Neural progenitor cell (in vitro differentiated cells): ENCODE measurements at regions not wholly inside any gene's neighbourhood (a gene's known extent, or its start where the extent isn't known, plus 50 kb on each side); places are given as distances from the start of the nearest gene placed in this dataset.

Source experiments
- DNase-seq: peaks from one replicate; pipeline ENCODE4 v3.0.0-alpha.2; 2016; ENCODE audit warnings: low spot score
- H2AFZ ChIP-seq: fragments of 200-600 bp; sonication (generic); replicated peaks from 2 replicates; pipeline ENCODE4 v1.6.1; 2016; ENCODE audit warnings: antibody characterized with exemption
- H3F3A ChIP-seq: fragments of 200-600 bp; sonication (generic); 2 replicates; pipeline ENCODE4 v1.6.1; 2016; ENCODE audit warnings: antibody characterized with exemption, low read depth
- H3K27ac ChIP-seq: fragments of 200-600 bp; sonication (generic); 2 replicates; pipeline ENCODE4 v1.5.1; 2016; ENCODE audit warnings: mild to moderate bottlenecking
- H3K27me3 ChIP-seq: fragments of 200-600 bp; sonication (generic); 2 replicates; pipeline ENCODE4 v1.6.1; 2016; ENCODE audit warnings: mild to moderate bottlenecking, moderate library complexity
- H3K36me3 ChIP-seq: fragments of 200-600 bp; sonication (generic); 2 replicates; pipeline ENCODE4 v1.5.1; 2016
- H3K4me1 ChIP-seq: fragments of 200-600 bp; sonication (generic); 2 replicates; pipeline ENCODE4 v1.6.1; 2016; ENCODE audit warnings: mixed run types
- H3K4me2 ChIP-seq: fragments of 200-600 bp; sonication (generic); 2 replicates; pipeline ENCODE4 v1.6.1; 2016
- H3K4me3 ChIP-seq: fragments of 200-600 bp; sonication (generic); 2 replicates; pipeline ENCODE4 v1.5.1; 2016
- H3K79me2 ChIP-seq: fragments of 200-600 bp; sonication (generic); 2 replicates; pipeline ENCODE4 v1.6.1; 2016; ENCODE audit warnings: low read depth
- H3K9ac ChIP-seq: fragments of 200-600 bp; sonication (generic); 2 replicates; pipeline ENCODE4 v1.6.1; 2016
- H3K9me3 ChIP-seq: fragments of 200-600 bp; sonication (generic); 2 replicates; pipeline ENCODE4 v1.5.1; 2016; ENCODE audit warnings: low read depth
- H4K20me1 ChIP-seq: fragments of 200-600 bp; sonication (generic); 2 replicates; pipeline ENCODE4 v1.6.1; 2016; ENCODE audit warnings: low read depth
- H3K27ac Mint-ChIP-seq: 3 replicates; pipeline ENCODE4 v1.8.0; 2021; ENCODE audit warnings: mixed read lengths
- H3K27me3 Mint-ChIP-seq: 2 replicates; pipeline ENCODE4 v1.8.0; 2022; ENCODE audit warnings: low read depth, mild to moderate bottlenecking, inconsistent platforms, moderate library complexity, mixed read lengths; ENCODE audit not compliant: insufficient read depth
- H3K36me3 Mint-ChIP-seq: 3 replicates; pipeline ENCODE4 v1.8.0; 2021; ENCODE audit warnings: mixed read lengths
- H3K4me1 Mint-ChIP-seq: 3 replicates; pipeline ENCODE4 v1.8.0; 2021; ENCODE audit warnings: mixed read lengths
- H3K4me3 Mint-ChIP-seq: 3 replicates; pipeline ENCODE4 v1.8.0; 2021; ENCODE audit warnings: mild to moderate bottlenecking, moderate library complexity, mixed read lengths
- H3K9me3 Mint-ChIP-seq: 3 replicates; pipeline ENCODE4 v1.8.0; 2020; ENCODE audit warnings: mixed read lengths
- EZH2 ChIP-seq: fragments of 200-600 bp; sonication (generic); IDR thresholded peaks from 2 replicates; pipeline ENCODE4 v1.6.1; 2017; ENCODE audit warnings: antibody characterized with exemption, mild to moderate bottlenecking, moderate library complexity
- EZH2phosphoT487 ChIP-seq: fragments of 200-600 bp; sonication (generic); IDR thresholded peaks from 2 replicates; pipeline ENCODE4 v1.6.1; 2017; ENCODE audit warnings: antibody characterized with exemption
- TF ChIP-seq, protein P1 (sequence below): fragments of 200-600 bp; sonication (generic); IDR thresholded peaks from 2 replicates; pipeline ENCODE4 v1.5.1; 2017; ENCODE audit warnings: antibody characterized with exemption, mild to moderate bottlenecking

GRCh38 chr10:130686689-130687300 lies 550.6 kb downstream of the GLRX3 start:
- no peaks in the 10 kb centered on the region for H3K4me1 Mint-ChIP-seq
- DNase-seq = peak; percentile 83
- H3K4me3 Mint-ChIP-seq = no peak overlapping the region
- H3K9me3 Mint-ChIP-seq = no peaks in the 10 kb centered on the region
- H3K36me3 Mint-ChIP-seq = no peaks in the 10 kb centered on the region
- Histone ChIP-seq H3K4me2 (no peak overlapping the region), H3K36me3 (no peaks in the 10 kb centered on the region), H3K9ac (no peak overlapping the region), H3K27ac (no peak overlapping the region), H3K4me3 (no peak overlapping the region), H3K79me2 (no peaks in the 10 kb centered on the region), H3K9me3 (no peaks in the 10 kb centered on the region), H3K27me3 (no peaks in the 10 kb centered on the region), H4K20me1 (no peaks in the 10 kb centered on the region), H2AFZ (peak overlapping the region; percentile 61), H3F3A (no peaks in the 10 kb centered on the region), H3K4me1 (no peaks in the 10 kb centered on the region)
- no peak for TF ChIP-seq EZH2
- TF ChIP-seq, protein P1, sequence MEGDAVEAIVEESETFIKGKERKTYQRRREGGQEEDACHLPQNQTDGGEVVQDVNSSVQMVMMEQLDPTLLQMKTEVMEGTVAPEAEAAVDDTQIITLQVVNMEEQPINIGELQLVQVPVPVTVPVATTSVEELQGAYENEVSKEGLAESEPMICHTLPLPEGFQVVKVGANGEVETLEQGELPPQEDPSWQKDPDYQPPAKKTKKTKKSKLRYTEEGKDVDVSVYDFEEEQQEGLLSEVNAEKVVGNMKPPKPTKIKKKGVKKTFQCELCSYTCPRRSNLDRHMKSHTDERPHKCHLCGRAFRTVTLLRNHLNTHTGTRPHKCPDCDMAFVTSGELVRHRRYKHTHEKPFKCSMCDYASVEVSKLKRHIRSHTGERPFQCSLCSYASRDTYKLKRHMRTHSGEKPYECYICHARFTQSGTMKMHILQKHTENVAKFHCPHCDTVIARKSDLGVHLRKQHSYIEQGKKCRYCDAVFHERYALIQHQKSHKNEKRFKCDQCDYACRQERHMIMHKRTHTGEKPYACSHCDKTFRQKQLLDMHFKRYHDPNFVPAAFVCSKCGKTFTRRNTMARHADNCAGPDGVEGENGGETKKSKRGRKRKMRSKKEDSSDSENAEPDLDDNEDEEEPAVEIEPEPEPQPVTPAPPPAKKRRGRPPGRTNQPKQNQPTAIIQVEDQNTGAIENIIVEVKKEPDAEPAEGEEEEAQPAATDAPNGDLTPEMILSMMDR = peak; percentile 79
- H3K27ac Mint-ChIP-seq = no peak overlapping the region
- peaks cover 3% of the 10 kb centered on the region for H3K27me3 Mint-ChIP-seq

- TF ChIP-seq EZH2 = no peak
- no peak overlapping the region for H3K9ac ChIP-seq
- no peak overlapping the region for H3K4me3 Mint-ChIP-seq
- H3K27ac Mint-ChIP-seq = no peak overlapping the region
- no peaks in the 10 kb centered on the region for H3K27me3 ChIP-seq
- H3F3A ChIP-seq = no peaks in the 10 kb centered on the region
- no peaks in the 10 kb centered on the region for H3K4me1 ChIP-seq
- DNase-seq = no peak
- H3K9me3 Mint-ChIP-seq = no peaks in the 10 kb centered on the region
- no peak overlapping the region for H3K4me2 ChIP-seq
- H3K9me3 ChIP-seq = no peaks in the 10 kb centered on the region
- no peak overlapping the region for H3K4me3 ChIP-seq
- no peak overlapping the region for H2AFZ ChIP-seq
- H3K4me1 Mint-ChIP-seq = no peaks in the 10 kb centered on the region
- no peaks in the 10 kb centered on the region for H3K36me3 ChIP-seq
- no peak overlapping the region for H3K27ac ChIP-seq
- no peaks in the 10 kb centered on the region for H4K20me1 ChIP-seq
- H3K79me2 ChIP-seq = no peaks in the 10 kb centered on the region
- peaks cover 3% of the 10 kb centered on the region for H3K27me3 Mint-ChIP-seq
- H3K36me3 Mint-ChIP-seq = no peaks in the 10 kb centered on the region
Observed at GRCh38 chr10:130687566-130687965, 551.4 kb downstream of the GLRX3 start.

DNA sequence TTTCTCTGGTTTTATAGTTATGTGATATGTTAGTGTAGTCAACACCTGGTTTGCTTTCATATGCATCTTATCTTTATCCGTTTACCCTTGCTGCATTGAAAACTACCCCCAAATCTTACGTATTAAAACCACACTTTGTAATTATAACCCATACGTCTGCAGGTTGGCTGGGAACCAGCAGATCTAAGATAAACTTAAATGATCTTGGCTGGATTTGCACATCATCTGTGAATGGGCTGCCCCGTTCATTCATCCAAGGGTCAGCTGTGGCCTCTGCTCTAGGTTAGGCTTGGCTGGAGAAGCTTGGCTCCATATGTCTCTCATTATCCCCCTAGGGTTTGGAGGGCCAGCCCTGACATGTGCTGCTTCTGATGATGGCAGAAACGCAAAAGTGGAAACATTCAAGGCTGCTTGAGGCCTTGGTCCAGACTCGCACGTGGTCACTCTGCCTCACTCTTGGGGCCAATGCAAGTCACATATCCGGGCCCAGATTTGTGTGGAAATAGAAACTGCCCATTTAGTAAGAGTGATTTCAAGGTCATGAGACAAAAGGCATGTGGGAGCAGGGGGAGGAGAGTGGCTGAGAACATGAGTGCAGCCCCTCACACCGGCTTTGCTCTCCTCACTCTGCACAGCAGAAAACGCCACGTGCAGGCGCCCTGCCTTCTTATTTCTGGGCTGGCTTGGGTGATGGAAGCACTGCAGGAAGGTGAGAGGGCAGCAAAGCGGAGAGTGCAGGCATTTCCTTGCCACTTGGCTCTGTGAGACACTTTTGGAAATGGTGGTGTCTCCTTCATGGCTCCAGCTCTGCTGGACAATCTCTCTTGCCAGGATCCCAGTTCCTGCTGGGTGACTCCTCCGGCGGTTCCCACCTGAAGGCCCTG lies 553.8 kb downstream of the GLRX3 start:
- no peak for DNase-seq
- no peak overlapping the region for H3K4me3 Mint-ChIP-seq
- Histone ChIP-seq H3K4me3 (no peak overlapping the region), H2AFZ (no peak overlapping the region), H3K36me3 (no peaks in the 10 kb centered on the region), H3F3A (no peaks in the 10 kb centered on the region), H3K9ac (no peak overlapping the region), H3K9me3 (no peaks in the 10 kb centered on the region), H3K79me2 (no peaks in the 10 kb centered on the region), H3K27me3 (no peaks in the 10 kb centered on the region), H4K20me1 (no peaks in the 10 kb centered on the region), H3K27ac (no peak overlapping the region), H3K4me1 (no peaks in the 10 kb centered on the region), H3K4me2 (no peak overlapping the region)
- no peaks in the 10 kb centered on the region for H3K4me1 Mint-ChIP-seq
- H3K27me3 Mint-ChIP-seq = peaks cover 3% of the 10 kb centered on the region
- H3K36me3 Mint-ChIP-seq = no peaks in the 10 kb centered on the region
- H3K9me3 Mint-ChIP-seq = no peaks in the 10 kb centered on the region
- H3K27ac Mint-ChIP-seq = peak overlapping the region; percentile 46
- TF ChIP-seq, protein P1 = no peak

DNA sequence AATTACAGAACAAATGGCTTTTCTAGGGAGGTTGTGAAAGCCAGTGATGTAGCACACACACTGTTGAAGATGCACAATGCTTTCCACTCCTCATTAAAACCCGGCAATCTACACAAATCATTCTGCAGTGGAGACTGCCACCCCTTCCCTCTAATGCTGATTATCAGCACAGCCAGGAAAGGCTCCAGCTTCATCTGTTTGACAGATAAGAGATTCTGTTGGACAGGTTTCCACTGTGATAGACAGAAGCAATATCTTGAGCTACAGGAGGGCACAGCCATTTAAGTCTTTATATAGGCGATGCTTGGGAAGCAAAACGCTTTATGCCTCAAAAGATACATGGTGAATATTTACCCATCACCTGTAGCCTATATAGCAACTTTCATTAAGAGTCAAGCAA lies 555.6 kb downstream of the GLRX3 start:
- TF ChIP-seq EZH2 = no peak
- no peak for TF ChIP-seq EZH2phosphoT487
- TF ChIP-seq, protein P1 = no peak
- Histone ChIP-seq H4K20me1 (no peaks in the 10 kb centered on the region), H3K79me2 (no peaks in the 10 kb centered on the region), H2AFZ (no peak overlapping the region), H3K4me1 (no peaks in the 10 kb centered on the region), H3K4me3 (no peak overlapping the region), H3K9ac (no peak overlapping the region), H3K27me3 (no peaks in the 10 kb centered on the region), H3K9me3 (no peaks in the 10 kb centered on the region), H3K4me2 (no peak overlapping the region), H3F3A (no peaks in the 10 kb centered on the region), H3K27ac (no peak overlapping the region), H3K36me3 (no peaks in the 10 kb centered on the region)
- no peaks in the 10 kb centered on the region for H3K9me3 Mint-ChIP-seq
- H3K27ac Mint-ChIP-seq = no peak overlapping the region
- H3K4me3 Mint-ChIP-seq = no peak overlapping the region
- no peaks in the 10 kb centered on the region for H3K36me3 Mint-ChIP-seq
- H3K27me3 Mint-ChIP-seq = peaks cover under 1% of the 10 kb centered on the region
- H3K4me1 Mint-ChIP-seq = no peaks in the 10 kb centered on the region
- DNase-seq = no peak
